Esophagus squamous epithelium (tissue), 5 donors: ENCODE measurements at regions not wholly inside any gene's neighbourhood (a gene's known extent, or its start where the extent isn't known, plus 50 kb on each side); places are given as distances from the start of the nearest gene placed in this dataset.
"Not testable (repeated sequence)": the region's sequence is repeated elsewhere in the genome, so short reads cannot be mapped to it uniquely, and the experiment has no call there.

Experiments used
- DNase-seq: peaks from one replicate; lab custom pipeline; 2025; lab: John Stamatoyannopoulos, UW
- H3K27ac ChIP-seq, 4 donors: fragments of 200-600 bp; sonication (generic); one replicate each; pipeline ENCODE4 v1.5.1; 2016 to 2019; ENCODE audit warnings: mild to moderate bottlenecking in 1 of 4
- H3K27me3 ChIP-seq, 4 donors: fragments of 200-600 bp; sonication (generic); 1 replicate in 3 of 4; 2 replicates in 1 of 4; pipeline versions ENCODE4 v1.5.1 to v1.6.0; 2017 to 2021; ENCODE audit warnings: antibody characterized with exemption in 1 of 4
- H3K36me3 ChIP-seq, 3 donors: fragments of 200-600 bp; sonication (generic); one replicate each; pipeline ENCODE4 v1.5.1; 2016 to 2019
- H3K4me1 ChIP-seq, 3 donors: fragments of 200-600 bp; sonication (generic); one replicate each; pipeline ENCODE4 v1.5.1; 2017 to 2019
- H3K4me3 ChIP-seq, 4 donors: fragments of 200-600 bp; sonication (generic); 1 replicate in 3 of 4; 2 replicates in 1 of 4; pipeline ENCODE4 v1.5.1; 2016 to 2019; ENCODE audit warnings: mild to moderate bottlenecking in 2 of 4, moderate library complexity in 1 of 4
- H3K9me3 ChIP-seq, 3 donors: fragments of 200-600 bp; sonication (generic); one replicate each; pipeline ENCODE4 v1.5.1; 2016 to 2019
- CTCF ChIP-seq, 6 experiments: fragments of 450-650 bp in 4 of 6; fragments of 200-600 bp in 2 of 6; sonication (generic) in 2 of 6; IDR thresholded peaks; one replicate each; pipeline ENCODE4 v1.5.1; 2016 to 2019; ENCODE audit warnings: antibody characterized with exemption in 6 of 6, mild to moderate bottlenecking in 4 of 6, moderate library complexity in 4 of 6
- POLR2A ChIP-seq, 4 donors: fragments of 450-650 bp; IDR thresholded peaks; one replicate each; pipeline ENCODE4 v1.6.1; 2017; ENCODE audit warnings: antibody characterized with exemption in 4 of 4, mild to moderate bottlenecking in 4 of 4, moderate library complexity in 3 of 4
- WGBS, 2 donors: methylation state at CpG; one replicate each; pipeline ENCODE4 v1.1.5; 2018; 5-methylcytosine and 5-hydroxymethylcytosine counted together
- intact Hi-C: fragments of 100-400 bp; cut with DNase I; formaldehyde crosslinking; loops from one replicate; pipeline ENCODE4 v1.15.0; 2022
- donor health status: DM: yes; HTN: yes; CAD: no.

GRCh38 chr3:70703305-70704102 lies 391.1 kb upstream of the MDFIC2 start:
- H3K27ac ChIP-seq: peak overlapping the region in 2 of 4 donors; percentile 1 to 4
- no peak for TF ChIP-seq POLR2A (IDR thresholded peaks at IDR 0.05)
- no peak for TF ChIP-seq CTCF (IDR thresholded peaks at IDR 0.05)
- intact Hi-C loops: no loop called here
- no peak overlapping the region for H3K4me3 ChIP-seq
- DNase-seq: no peak
- peaks cover 0 to 13% (median 0%) of the 10 kb centered on the region in 3 donors for H3K4me1 ChIP-seq
- H3K36me3 ChIP-seq: no peaks in the 10 kb centered on the region
- WGBS, 2 donors: 26 to 44% methylated on average over 16 of the region's 16 CpGs
- no peaks in the 10 kb centered on the region for H3K27me3 ChIP-seq
- no peaks in the 10 kb centered on the region for H3K9me3 ChIP-seq

DNA sequence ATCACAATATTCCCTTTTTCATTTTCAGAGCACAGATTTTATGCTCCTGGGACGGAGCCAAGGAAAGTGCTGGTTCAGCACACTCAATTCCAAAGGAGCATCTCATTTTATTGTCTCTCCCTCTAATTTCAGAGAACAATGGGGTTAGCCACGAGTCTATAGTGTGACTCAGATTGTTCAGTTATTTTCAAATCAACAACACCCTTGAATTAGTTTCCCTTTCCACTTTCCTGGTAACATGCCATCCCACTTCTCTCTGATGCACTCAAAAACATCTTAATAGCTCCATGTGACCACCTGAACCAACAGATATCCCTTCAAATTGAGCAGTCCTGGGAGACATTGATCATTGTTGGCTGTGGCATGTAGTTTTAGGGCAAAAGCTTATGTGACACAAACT lies 389.7 kb upstream of the MDFIC2 start:
- intact Hi-C loops: no loop called here
- no peak for TF ChIP-seq CTCF (IDR thresholded peaks at IDR 0.05)
- TF ChIP-seq POLR2A (IDR thresholded peaks at IDR 0.05): no peak
- no peaks in the 10 kb centered on the region for H3K36me3 ChIP-seq
- no peaks in the 10 kb centered on the region for H3K9me3 ChIP-seq
- peaks cover 0 to 13% (median 0%) of the 10 kb centered on the region in 3 donors for H3K4me1 ChIP-seq
- WGBS, 2 donors: 57 to 59% methylated on average over 2 of the region's 2 CpGs
- no peak overlapping the region for H3K4me3 ChIP-seq
- H3K27ac ChIP-seq: no peak overlapping the region
- no peaks in the 10 kb centered on the region for H3K27me3 ChIP-seq
- no peak for DNase-seq

GRCh38 chr3:70684701-70685100 lies 372.3 kb upstream of the MDFIC2 start:
- WGBS, 2 donors: 27 to 46% methylated on average over 1 of the region's 1 CpG

DNA sequence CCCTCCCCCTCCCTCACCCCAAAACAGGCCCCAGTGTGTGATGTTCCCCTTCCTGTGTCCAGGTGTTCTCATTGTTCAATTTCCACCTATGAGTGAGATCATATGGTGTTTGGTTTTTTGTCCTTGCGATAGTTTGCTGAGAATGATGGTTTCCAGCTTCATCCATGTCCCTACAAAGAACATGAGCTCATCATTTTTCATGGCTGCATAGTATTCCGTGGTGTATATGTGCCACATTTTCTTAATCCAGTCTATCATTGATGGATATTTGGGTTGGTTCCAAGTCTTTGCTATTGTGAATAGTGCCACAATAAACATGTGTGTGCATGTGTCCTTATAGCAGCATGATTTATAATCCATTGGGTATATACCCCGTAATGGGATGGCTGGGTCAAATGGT lies 363.4 kb upstream of the MDFIC2 start:
- H3K4me1 ChIP-seq, H3K36me3 ChIP-seq, DNase-seq, intact Hi-C loops, H3K27ac ChIP-seq, H3K9me3 ChIP-seq, H3K4me3 ChIP-seq, H3K27me3 ChIP-seq: not testable (repeated sequence)
- WGBS, 2 donors: 67 to 94% methylated on average over 3 of the region's 3 CpGs

More at GRCh38 chr3:70684701-70685100, 372.3 kb upstream of the MDFIC2 start:
- no peaks in the 10 kb centered on the region for H3K36me3 ChIP-seq
- intact Hi-C loops: no loop called here
- H3K4me3 ChIP-seq: no peak overlapping the region
- no peak for DNase-seq
- H3K4me1 ChIP-seq: no peaks in the 10 kb centered on the region
- no peaks in the 10 kb centered on the region for H3K27me3 ChIP-seq
- H3K27ac ChIP-seq: no peak overlapping the region
- no peak for TF ChIP-seq CTCF (IDR thresholded peaks at IDR 0.05)
- no peak for TF ChIP-seq POLR2A (IDR thresholded peaks at IDR 0.05)
- H3K9me3 ChIP-seq: no peaks in the 10 kb centered on the region

DNA sequence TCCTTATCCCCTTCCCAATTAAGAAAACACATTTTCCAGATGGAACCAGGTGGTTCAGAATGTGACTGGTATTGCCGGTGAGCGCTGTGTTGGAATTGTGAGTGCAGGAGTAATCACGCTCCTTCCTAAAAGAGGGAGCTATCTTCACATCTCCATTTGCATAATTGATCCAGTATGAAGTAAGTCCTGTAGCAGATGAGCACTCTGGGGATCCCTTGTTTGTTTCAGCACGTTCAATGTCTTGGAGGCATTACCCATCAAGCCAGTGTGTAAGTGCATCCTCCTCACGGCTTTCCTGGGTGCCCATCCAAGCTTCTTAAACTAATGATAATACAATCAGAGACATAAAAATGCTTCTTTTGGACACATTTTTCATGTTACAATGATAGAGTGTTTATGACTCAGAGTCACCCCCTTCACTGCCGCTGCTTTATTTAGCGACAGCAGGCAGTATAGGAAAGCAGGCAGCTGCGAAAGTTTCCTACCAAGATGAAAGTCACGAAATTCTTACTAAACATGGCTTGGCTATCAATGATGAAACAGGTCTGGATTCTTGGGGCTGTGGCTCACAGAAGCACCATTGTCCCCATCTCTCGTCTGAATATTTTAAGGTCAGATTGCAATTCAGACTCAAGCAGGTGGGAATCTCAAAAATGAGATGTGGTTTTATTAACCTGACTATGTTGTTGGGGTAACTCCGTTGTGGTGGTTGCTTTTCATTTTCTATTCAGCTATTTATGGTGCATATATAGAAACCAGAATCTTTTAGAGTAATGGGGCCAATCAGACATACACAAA lies 346.3 kb upstream of the MDFIC2 start:
- no peak overlapping the region for H3K27ac ChIP-seq
- H3K9me3 ChIP-seq: no peaks in the 10 kb centered on the region
- no peak overlapping the region for H3K4me3 ChIP-seq
- no peak for TF ChIP-seq POLR2A (IDR thresholded peaks at IDR 0.05)
- no peak for TF ChIP-seq CTCF (IDR thresholded peaks at IDR 0.05)
- no peaks in the 10 kb centered on the region for H3K4me1 ChIP-seq
- H3K27me3 ChIP-seq: peaks cover 0 to 5% (median 0%) of the 10 kb centered on the region in 4 donors
- no peak for DNase-seq
- 79 to 85% methylated on average over 11 of the region's 11 CpGs for WGBS, 2 donors
- no peaks in the 10 kb centered on the region for H3K36me3 ChIP-seq
- intact Hi-C loops: no loop called here
